T-cell (primary cell): ENCODE measurements at regions not wholly inside any gene's neighbourhood (a gene's known extent, or its start where the extent isn't known, plus 50 kb on each side); places are given as distances from the start of the nearest gene placed in this dataset.

Experiments
- ATAC-seq, 4 experiments: fragments of 200-7000 bp in 3 of 4; fragments of 150-1000 bp in 1 of 4; cut with Tn5 transposase; replicated peaks in 1 of 4; 1 replicate in 3 of 4; 2 replicates in 1 of 4; pipeline ENCODE4 v1.10.0; 2021; ENCODE audit warnings: moderate library complexity in 3 of 4, mild to moderate bottlenecking in 2 of 4, moderate number of reproducible peaks in 1 of 4
- CTCF ChIA-PET, 2 donors: fragments of 300-600 bp; sonication (Branson Sonifier 250); formaldehyde crosslinking; loops; one replicate each; lab custom pipeline; 2022; ENCODE audit warnings: antibody characterized with exemption in 2 of 2; lab: Charles Lee
- POLR2A ChIA-PET, 2 donors: fragments of 300-600 bp; sonication (Branson Sonifier 250); formaldehyde crosslinking; loops; one replicate each; lab custom pipeline; 2022; ENCODE audit warnings: antibody characterized with exemption in 2 of 2; lab: Charles Lee
- DNase-seq, 35 experiments: peaks; one replicate each; pipeline versions ENCODE4 v3.0.0 to v3.0.0-alpha.2; 2013 to 2023
- H3K27ac ChIP-seq: one replicate; pipeline ENCODE4 v1.5.1; 2013; ENCODE audit warnings: low read length
- H3K27me3 ChIP-seq, 2 experiments: replicated peaks in 1 of 2; 1 replicate in 1 of 2; 2 replicates in 1 of 2; pipeline versions ENCODE4 v1.6.1 to v1.7.0; 2013; ENCODE audit warnings: low read length in 1 of 2, mixed read lengths in 1 of 2; ENCODE audit not compliant: control insufficient read depth in 2 of 2, insufficient read depth in 2 of 2; ENCODE audit errors: extremely low read depth in 1 of 2
- H3K36me3 ChIP-seq, 2 donors: 1 replicate in 1 of 2; 2 replicates in 1 of 2; pipeline versions ENCODE4 v1.6.1 to v1.7.0; 2013; ENCODE audit warnings: low read length in 1 of 2; ENCODE audit not compliant: control insufficient read depth in 2 of 2, insufficient read depth in 1 of 2; ENCODE audit errors: extremely low read depth in 1 of 2
- H3K4me1 ChIP-seq, 2 experiments: 1 replicate in 1 of 2; 2 replicates in 1 of 2; pipeline versions ENCODE4 v1.6.1 to v1.7.0; 2013; ENCODE audit warnings: low read length in 2 of 2, mixed read lengths in 1 of 2; ENCODE audit not compliant: insufficient read depth in 2 of 2, control insufficient read depth in 1 of 2; ENCODE audit errors: extremely low read depth in 1 of 2
- H3K4me3 ChIP-seq, 2 donors: 1 replicate in 1 of 2; 2 replicates in 1 of 2; pipeline versions ENCODE4 v1.5.1 to v1.7.0; 2013; ENCODE audit warnings: mild to moderate bottlenecking in 2 of 2, low read length in 1 of 2, moderate library complexity in 1 of 2; ENCODE audit not compliant: control insufficient read depth in 1 of 2; ENCODE audit errors: extremely low read depth in 1 of 2
- H3K9me3 ChIP-seq: 2 replicates; pipeline ENCODE4 v1.7.0; 2013
- H3K27ac Mint-ChIP-seq, 2 donors: one replicate each; pipeline ENCODE4 v1.8.0; 2020 to 2021; ENCODE audit warnings: mild to moderate bottlenecking in 2 of 2, mixed read lengths in 2 of 2
- H3K27me3 Mint-ChIP-seq, 2 donors: one replicate each; pipeline ENCODE4 v1.8.0; 2021 to 2022; ENCODE audit warnings: mixed read lengths in 2 of 2
- H3K36me3 Mint-ChIP-seq: one replicate; pipeline ENCODE4 v1.8.0; 2021; ENCODE audit warnings: mixed read lengths
- H3K4me1 Mint-ChIP-seq, 3 donors: one replicate each; pipeline ENCODE4 v1.8.0; 2020 to 2022; ENCODE audit warnings: mixed read lengths in 3 of 3, mild to moderate bottlenecking in 1 of 3
- H3K4me3 Mint-ChIP-seq, 3 donors: one replicate each; pipeline ENCODE4 v1.8.0; 2020 to 2022; ENCODE audit warnings: mild to moderate bottlenecking in 3 of 3, mixed read lengths in 3 of 3, moderate library complexity in 3 of 3
- H3K9me3 Mint-ChIP-seq, 3 donors: one replicate each; pipeline ENCODE4 v1.8.0; 2020 to 2022; ENCODE audit warnings: mixed read lengths in 3 of 3
- WGBS: methylation state at CpG from one replicate; pipeline ENCODE4 v1.1.5; 2013; ENCODE audit warnings: missing lambda C conversion rate; ENCODE audit not compliant: insufficient coverage; 5-methylcytosine and 5-hydroxymethylcytosine counted together

- ATAC-seq (no peak), DNase-seq (no peak)
- H3K4me1 Mint-ChIP-seq: no peaks in the 10 kb centered on the region
- Histone ChIP-seq H3K9me3 (no peaks in the 10 kb centered on the region), H3K27me3 (peaks cover 0 to 7% of the 10 kb centered on the region in 2 experiments), H3K36me3 (no peaks in the 10 kb centered on the region), H3K4me1 (no peaks in the 10 kb centered on the region), H3K4me3 (no peak overlapping the region), H3K27ac (no peak overlapping the region)
- H3K27ac Mint-ChIP-seq: no peak overlapping the region
- H3K36me3 Mint-ChIP-seq: no peaks in the 10 kb centered on the region
- H3K4me3 Mint-ChIP-seq: no peak overlapping the region
- H3K27me3 Mint-ChIP-seq: peaks cover 14% of the 10 kb centered on the region in 2 donors
- no peaks in the 10 kb centered on the region for H3K9me3 Mint-ChIP-seq
- ChIA-PET POLR2A (no interaction called here), CTCF (no interaction called here)
- WGBS: 83% methylated on average over 3 of the region's 5 CpGs
Measured at GRCh38 chr15:61689067-61689466, 371.2 kb downstream of the VPS13C start.

DNA sequence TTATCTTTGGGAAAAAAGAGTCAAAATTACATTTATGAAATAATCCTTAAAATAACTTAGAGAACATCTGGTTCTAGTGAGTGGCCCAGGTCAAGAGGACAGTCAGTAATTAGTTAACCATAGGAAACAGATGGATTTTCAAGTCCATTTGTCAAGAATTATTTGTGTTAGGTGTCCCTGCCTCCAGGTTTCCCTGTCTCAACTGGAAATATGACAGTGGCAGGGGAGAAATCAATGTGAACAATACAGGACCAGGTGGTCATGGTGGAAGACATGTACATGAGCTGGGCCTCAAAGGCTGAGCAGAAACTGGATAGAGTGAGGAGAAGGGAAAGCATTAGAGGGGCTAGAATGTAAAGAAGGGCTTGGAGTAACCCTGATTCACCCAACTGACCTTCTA, 372.6 kb downstream of the VPS13C start:
- Mint-ChIP-seq H3K36me3 (no peaks in the 10 kb centered on the region), H3K27me3 (peaks cover 9 to 13% of the 10 kb centered on the region in 2 donors), H3K9me3 (no peaks in the 10 kb centered on the region), H3K4me1 (no peaks in the 10 kb centered on the region), H3K4me3 (no peak overlapping the region), H3K27ac (no peak overlapping the region)
- Histone ChIP-seq H3K36me3 (no peaks in the 10 kb centered on the region), H3K27me3 (peaks cover 0 to 6% of the 10 kb centered on the region in 2 experiments), H3K9me3 (no peaks in the 10 kb centered on the region), H3K4me3 (no peak overlapping the region), H3K4me1 (no peaks in the 10 kb centered on the region), H3K27ac (no peak overlapping the region)
- ChIA-PET POLR2A (no interaction called here), CTCF (no interaction called here)
- DNase-seq (no peak), ATAC-seq (no peak)

DNA sequence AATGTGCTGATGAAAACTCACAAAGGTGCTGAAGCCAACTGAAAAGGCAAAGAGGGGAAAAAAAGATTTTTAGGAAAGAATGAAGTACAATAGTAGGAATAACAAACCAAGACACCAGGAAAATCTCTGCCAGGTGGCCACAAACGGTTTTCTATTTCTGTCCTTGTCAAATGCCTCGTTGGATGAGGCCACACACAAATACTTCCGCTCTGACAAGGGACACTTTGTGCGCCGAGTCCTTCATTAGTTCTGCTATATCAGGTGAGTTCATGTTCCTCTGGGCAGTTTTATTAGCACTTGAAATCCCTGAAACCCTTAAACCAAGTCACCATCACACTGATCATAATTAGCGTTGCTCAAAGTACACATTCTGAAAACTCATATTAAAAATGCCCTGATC, 373.1 kb downstream of the VPS13C start:
- CTCF ChIA-PET: no interaction called here
- H3K9me3 Mint-ChIP-seq: no peaks in the 10 kb centered on the region
- peaks cover 9 to 11% of the 10 kb centered on the region in 2 donors for H3K27me3 Mint-ChIP-seq
- DNase-seq: no peak
- no peaks in the 10 kb centered on the region for H3K4me1 Mint-ChIP-seq
- Histone ChIP-seq H3K27ac (no peak overlapping the region), H3K9me3 (no peaks in the 10 kb centered on the region), H3K36me3 (no peaks in the 10 kb centered on the region), H3K4me1 (no peaks in the 10 kb centered on the region), H3K4me3 (no peak overlapping the region), H3K27me3 (peaks cover 0 to 6% of the 10 kb centered on the region in 2 experiments)
- POLR2A ChIA-PET: no interaction called here
- no peak for ATAC-seq
- H3K4me3 Mint-ChIP-seq: no peak overlapping the region
- H3K36me3 Mint-ChIP-seq: no peaks in the 10 kb centered on the region
- H3K27ac Mint-ChIP-seq: no peak overlapping the region
- 85% methylated on average over 4 of the region's 6 CpGs for WGBS

GRCh38 chr15:61685971-61686370, 374.3 kb downstream of the VPS13C start:
- peaks cover 0 to 3% of the 10 kb centered on the region in 2 experiments for H3K27me3 ChIP-seq
- ATAC-seq (no peak), DNase-seq (no peak)
- H3K27me3 Mint-ChIP-seq: peaks cover 4 to 21% of the 10 kb centered on the region in 2 donors
- H3K9me3 Mint-ChIP-seq: no peaks in the 10 kb centered on the region
- no peaks in the 10 kb centered on the region for H3K9me3 ChIP-seq
- H3K36me3 ChIP-seq: no peaks in the 10 kb centered on the region
- no peak overlapping the region for H3K27ac Mint-ChIP-seq
- H3K4me3 Mint-ChIP-seq: no peak overlapping the region
- H3K4me3 ChIP-seq: no peak overlapping the region
- ChIA-PET CTCF (interaction anchor here in 1 of 2 donors (0.6 kb wide), 1 partner anchor 364 kb away, joined by 3 read pairs; no protein-coding TSS in a partner anchor), POLR2A (no interaction called here)
- no peak overlapping the region for H3K27ac ChIP-seq
- H3K36me3 Mint-ChIP-seq: no peaks in the 10 kb centered on the region
- H3K4me1 Mint-ChIP-seq: no peaks in the 10 kb centered on the region
- no peaks in the 10 kb centered on the region for H3K4me1 ChIP-seq
- WGBS: 72% methylated on average over 2 of the region's 2 CpGs

GRCh38 chr15:61685534-61685933, 374.7 kb downstream of the VPS13C start:
- POLR2A ChIA-PET: no interaction called here
- ATAC-seq (no peak), DNase-seq (no peak)
- peaks cover 0 to 2% of the 10 kb centered on the region in 2 experiments for H3K27me3 ChIP-seq
- CTCF ChIA-PET: no interaction called here
- no peaks in the 10 kb centered on the region for H3K4me1 Mint-ChIP-seq
- no peak overlapping the region for H3K4me3 Mint-ChIP-seq
- H3K36me3 Mint-ChIP-seq: no peaks in the 10 kb centered on the region
- H3K36me3 ChIP-seq: no peaks in the 10 kb centered on the region
- H3K9me3 ChIP-seq: no peaks in the 10 kb centered on the region
- H3K27ac Mint-ChIP-seq: no peak overlapping the region
- H3K4me3 ChIP-seq: no peak overlapping the region
- no peaks in the 10 kb centered on the region for H3K4me1 ChIP-seq
- H3K27me3 Mint-ChIP-seq: peaks cover 7 to 24% of the 10 kb centered on the region in 2 donors
- no peaks in the 10 kb centered on the region for H3K9me3 Mint-ChIP-seq
- whole genome bisulfite sequencing: 65% methylated on average over 4 of the region's 4 CpGs
- H3K27ac ChIP-seq: no peak overlapping the region

DNA sequence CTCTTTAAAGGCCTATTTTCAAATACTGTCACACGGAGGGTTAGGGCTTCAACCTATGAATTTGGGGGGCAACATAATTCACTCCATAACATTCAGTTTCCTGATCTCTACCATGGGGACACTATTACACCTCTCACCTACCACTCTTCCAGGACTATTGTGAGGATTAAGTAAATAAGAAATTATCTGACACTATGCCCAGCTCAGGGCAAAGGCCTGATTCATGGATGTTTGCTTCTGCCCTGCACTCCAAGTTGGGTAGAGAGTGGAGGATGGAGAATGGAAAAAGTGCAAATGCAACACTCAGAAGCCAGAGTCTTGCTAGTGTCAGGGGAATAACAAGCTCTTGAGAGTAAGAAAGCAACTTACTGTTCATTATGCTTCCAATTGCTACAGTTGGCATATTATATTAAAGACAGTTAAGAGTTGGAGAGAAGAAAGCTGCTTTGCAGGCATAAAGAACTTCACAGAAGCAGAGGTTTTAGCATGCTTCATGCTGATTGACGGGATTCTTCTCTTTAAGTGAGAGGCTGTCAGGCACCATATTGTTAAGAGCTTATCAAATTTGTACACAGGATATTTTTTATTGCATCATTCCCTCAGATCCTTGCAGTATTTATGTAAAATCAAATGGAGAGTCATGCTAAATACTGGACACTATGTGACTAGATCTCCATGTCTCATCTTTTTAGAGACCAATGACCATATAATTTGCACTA, 375.3 kb downstream of the VPS13C start:
- CTCF ChIA-PET: no interaction called here
- H3K36me3 ChIP-seq: no peaks in the 10 kb centered on the region
- H3K4me3 Mint-ChIP-seq: no peak overlapping the region
- no peaks in the 10 kb centered on the region for H3K36me3 Mint-ChIP-seq
- H3K27me3 Mint-ChIP-seq: peaks cover 12 to 20% of the 10 kb centered on the region in 2 donors
- no peak for ATAC-seq
- H3K27ac Mint-ChIP-seq: no peak overlapping the region
- POLR2A ChIA-PET: no interaction called here
- no peaks in the 10 kb centered on the region for H3K4me1 Mint-ChIP-seq
- no peak for DNase-seq
- H3K27me3 ChIP-seq: peaks cover 0 to 2% of the 10 kb centered on the region in 2 experiments
- no peak overlapping the region for H3K4me3 ChIP-seq
- no peak overlapping the region for H3K27ac ChIP-seq
- no peaks in the 10 kb centered on the region for H3K4me1 ChIP-seq
- H3K9me3 Mint-ChIP-seq: no peaks in the 10 kb centered on the region
- no CpG with 5 or more reads among the region's 2 CpGs for WGBS
- H3K9me3 ChIP-seq: no peaks in the 10 kb centered on the region
